ENCODE measurements at regions not wholly inside any gene's neighbourhood (a gene's known extent, or its start where the extent isn't known, plus 50 kb on each side); places are given as distances from the start of the nearest gene placed in this dataset.

- intact Hi-C loops (cut with DNase I), result no loop called here
- ATAC-seq (no peak), DNase-seq (no peak)
- TF ChIP-seq CTCF (IDR thresholded peaks at IDR 0.05), result no peak
- no peak overlapping the region for H3K27ac ChIP-seq
- no peaks in the 10 kb centered on the region for H3K9me3 ChIP-seq
- WGBS, 3 donors, result 72 to 78% (median 77%) methylated on average over 9 of the region's 9 CpGs
- H3K36me3 ChIP-seq (ENCODE audit: insufficient read depth in 1 of 2, low read depth in 1 of 2), result no peaks in the 10 kb centered on the region
- H3K27me3 ChIP-seq (ENCODE audit: insufficient read depth in 3 of 3, low read length in 2 of 3), result peaks cover 0 to 2% (median 0%) of the 10 kb centered on the region in 3 donors
- H3K4me1 ChIP-seq, result no peaks in the 10 kb centered on the region
- H3K4me3 ChIP-seq, result no peak overlapping the region
Measured at GRCh38 chr12:130216031-130216430, 53.8 kb downstream of the FZD10 start.

- no peak overlapping the region for H3K27ac ChIP-seq
- 80 to 90% (median 85%) methylated on average over 12 of the region's 12 CpGs for WGBS, 3 donors
- H3K36me3 ChIP-seq (ENCODE audit: insufficient read depth in 1 of 2, low read depth in 1 of 2), result no peaks in the 10 kb centered on the region
- H3K4me3 ChIP-seq, result no peak overlapping the region
- intact Hi-C loops (cut with DNase I), result no loop called here
- no peaks in the 10 kb centered on the region for H3K9me3 ChIP-seq
- ATAC-seq (no peak), DNase-seq (no peak)
- TF ChIP-seq CTCF (IDR thresholded peaks at IDR 0.05), result no peak
- no peaks in the 10 kb centered on the region for H3K4me1 ChIP-seq
- no peaks in the 10 kb centered on the region for H3K27me3 ChIP-seq (ENCODE audit: insufficient read depth in 3 of 3, low read length in 2 of 3)
Measured at GRCh38 chr12:130218682-130219081, 56.4 kb downstream of the FZD10 start.

GRCh38 chr12:130219929-130220705, 57.9 kb downstream of the FZD10 start:
- intact Hi-C loops (cut with DNase I), result no loop called here
- no peak for TF ChIP-seq CTCF (IDR thresholded peaks at IDR 0.05)
- ATAC-seq, result no peak
- DNase-seq, result no peak
- Histone ChIP-seq H3K4me3 (no peak overlapping the region), H3K27ac (no peak overlapping the region), H3K36me3 (ENCODE audit: insufficient read depth in 1 of 2, low read depth in 1 of 2) (no peaks in the 10 kb centered on the region), H3K4me1 (no peaks in the 10 kb centered on the region), H3K9me3 (no peaks in the 10 kb centered on the region), H3K27me3 (ENCODE audit: insufficient read depth in 3 of 3, low read length in 2 of 3) (no peaks in the 10 kb centered on the region)
- 40 to 49% (median 42%) methylated on average over 15 of the region's 15 CpGs for WGBS, 3 donors

GRCh38 chr12:130220706-130221100, 58.4 kb downstream of the FZD10 start:
- Histone ChIP-seq H3K9me3 (no peaks in the 10 kb centered on the region), H3K27me3 (ENCODE audit: insufficient read depth in 3 of 3, low read length in 2 of 3) (no peaks in the 10 kb centered on the region), H3K4me3 (no peak overlapping the region), H3K4me1 (no peaks in the 10 kb centered on the region), H3K27ac (no peak overlapping the region), H3K36me3 (ENCODE audit: insufficient read depth in 1 of 2, low read depth in 1 of 2) (no peaks in the 10 kb centered on the region)
- 19 to 28% (median 21%) methylated on average over 9 of the region's 9 CpGs for WGBS, 3 donors
- DNase-seq, result no peak
- ATAC-seq, result no peak
- intact Hi-C loops (cut with DNase I), result no loop called here
- TF ChIP-seq CTCF (IDR thresholded peaks at IDR 0.05), result no peak

Measured in psoas muscle (tissue), 7 donors.